Mesothelial cell of epicardium (in vitro differentiated cells): ENCODE measurements at regions not wholly inside any gene's neighbourhood (a gene's known extent, or its start where the extent isn't known, plus 50 kb on each side); places are given as distances from the start of the nearest gene placed in this dataset.

Source experiments
- DNase-seq, 2 experiments: peaks; one replicate each; pipeline ENCODE4 v3.0.0; 2021; ENCODE audit warnings: low spot score in 2 of 2; ENCODE audit not compliant: unreplicated experiment in 2 of 2
- H3K27ac Mint-ChIP-seq: 2 replicates; pipeline ENCODE4 v1.8.0; 2021; ENCODE audit warnings: mixed read lengths
- H3K27me3 Mint-ChIP-seq: 2 replicates; pipeline ENCODE4 v1.8.0; 2021; ENCODE audit warnings: low read depth, mixed read lengths
- H3K36me3 Mint-ChIP-seq: 2 replicates; pipeline ENCODE4 v1.8.0; 2021; ENCODE audit warnings: mixed read lengths
- H3K4me1 Mint-ChIP-seq: 2 replicates; pipeline ENCODE4 v1.8.0; 2021; ENCODE audit warnings: mixed read lengths
- H3K4me3 Mint-ChIP-seq: 2 replicates; pipeline ENCODE4 v1.8.0; 2021; ENCODE audit warnings: mild to moderate bottlenecking, moderate library complexity, mixed read lengths
- H3K9me3 Mint-ChIP-seq: 2 replicates; pipeline ENCODE4 v1.8.0; 2021; ENCODE audit warnings: mixed read lengths
- CTCF ChIP-seq: fragments of 200-600 bp; sonication (generic); IDR thresholded peaks from one replicate; pipeline ENCODE4 v1.5.0; 2021; ENCODE audit warnings: antibody characterized with exemption; ENCODE audit not compliant: unreplicated experiment

GRCh38 chr10:44659320-44659719 lies 251.8 kb upstream of the TMEM72 start:
- H3K36me3 Mint-ChIP-seq, result no peaks in the 10 kb centered on the region
- peaks cover under 1% of the 10 kb centered on the region for H3K9me3 Mint-ChIP-seq
- DNase-seq, result no peak
- TF ChIP-seq CTCF, result no peak
- peaks cover 7% of the 10 kb centered on the region for H3K27me3 Mint-ChIP-seq
- H3K4me1 Mint-ChIP-seq, result no peaks in the 10 kb centered on the region
- no peak overlapping the region for H3K4me3 Mint-ChIP-seq
- no peak overlapping the region for H3K27ac Mint-ChIP-seq

GRCh38 chr10:44660271-44660670 lies 250.9 kb upstream of the TMEM72 start:
- no peak overlapping the region for H3K27ac Mint-ChIP-seq
- TF ChIP-seq CTCF, result no peak
- H3K4me3 Mint-ChIP-seq, result no peak overlapping the region
- DNase-seq, result no peak
- no peaks in the 10 kb centered on the region for H3K4me1 Mint-ChIP-seq
- peaks cover 7% of the 10 kb centered on the region for H3K27me3 Mint-ChIP-seq
- no peaks in the 10 kb centered on the region for H3K9me3 Mint-ChIP-seq
- no peaks in the 10 kb centered on the region for H3K36me3 Mint-ChIP-seq

- H3K27me3 Mint-ChIP-seq, result peaks cover 8% of the 10 kb centered on the region
- no peak overlapping the region for H3K4me3 Mint-ChIP-seq
- H3K36me3 Mint-ChIP-seq, result no peaks in the 10 kb centered on the region
- no peak overlapping the region for H3K27ac Mint-ChIP-seq
- no peaks in the 10 kb centered on the region for H3K9me3 Mint-ChIP-seq
- no peak for TF ChIP-seq CTCF
- no peak for DNase-seq
- no peaks in the 10 kb centered on the region for H3K4me1 Mint-ChIP-seq
These were observed 249.1 kb upstream of the TMEM72 start for GRCh38 chr10:44662051-44662450.

GRCh38 chr10:44668336-44668735 lies 242.8 kb upstream of the TMEM72 start:
- peaks cover 27% of the 10 kb centered on the region for H3K9me3 Mint-ChIP-seq
- no peak for TF ChIP-seq CTCF
- H3K27me3 Mint-ChIP-seq, result peaks cover 15% of the 10 kb centered on the region
- DNase-seq, result no peak
- H3K36me3 Mint-ChIP-seq, result no peaks in the 10 kb centered on the region
- no peaks in the 10 kb centered on the region for H3K4me1 Mint-ChIP-seq
- no peak overlapping the region for H3K27ac Mint-ChIP-seq
- H3K4me3 Mint-ChIP-seq, result no peak overlapping the region

- Mint-ChIP-seq H3K27me3 (peaks cover 13% of the 10 kb centered on the region), H3K4me1 (no peaks in the 10 kb centered on the region), H3K4me3 (no peak overlapping the region), H3K9me3 (peaks cover 27% of the 10 kb centered on the region), H3K36me3 (no peaks in the 10 kb centered on the region), H3K27ac (no peak overlapping the region)
- no peak for TF ChIP-seq CTCF
- DNase-seq, result no peak
These were observed 239.8 kb upstream of the TMEM72 start for GRCh38 chr10:44671319-44671718.
